ENCODE measurements at regions not wholly inside any gene's neighbourhood (a gene's known extent, or its start where the extent isn't known, plus 50 kb on each side); places are given as distances from the start of the nearest gene placed in this dataset.

DNA sequence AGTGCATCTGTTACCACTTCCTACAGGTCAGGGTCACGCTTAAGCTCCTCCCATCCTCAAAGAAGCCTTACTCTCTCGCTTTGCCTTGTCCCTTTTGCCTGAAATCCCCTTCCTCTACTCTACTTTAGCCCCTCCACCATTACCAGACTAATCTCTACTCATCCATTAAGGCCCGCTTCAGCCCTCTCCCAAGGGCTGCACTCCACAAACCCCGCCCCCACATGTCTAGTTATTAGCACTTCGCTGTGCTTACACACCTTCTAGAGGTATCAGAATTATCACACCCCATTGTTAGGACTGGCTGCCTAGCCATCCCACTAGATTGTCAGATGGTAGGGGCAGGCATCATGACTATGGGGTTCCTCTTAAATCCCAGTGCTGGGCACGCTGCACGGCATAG, 565.7 kb upstream of the WWC1 start:
- DNase-seq (ENCODE audit: low spot score): no peak
- no peak for FAIRE-seq

DNA sequence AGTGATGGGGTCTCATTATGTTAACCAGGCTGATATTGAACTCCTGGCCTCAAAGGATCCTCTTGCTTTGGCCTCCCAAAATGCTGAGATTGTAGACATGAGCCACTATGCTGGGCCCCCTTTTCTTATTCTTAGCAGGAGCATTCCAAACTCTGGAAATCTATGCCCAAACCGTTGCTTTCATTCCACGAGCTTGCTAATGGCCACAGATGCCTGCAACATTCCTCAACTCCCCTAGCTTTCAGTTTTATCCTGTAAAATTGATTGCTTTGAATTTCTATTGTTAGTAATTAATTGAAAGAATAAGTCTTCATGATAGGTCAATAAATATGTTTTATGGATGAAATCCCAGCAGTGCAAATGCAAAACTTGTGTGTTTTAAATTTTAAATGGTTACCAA, 564.8 kb upstream of the WWC1 start:
- no peak for FAIRE-seq
- DNase-seq (ENCODE audit: low spot score): no peak

DNA sequence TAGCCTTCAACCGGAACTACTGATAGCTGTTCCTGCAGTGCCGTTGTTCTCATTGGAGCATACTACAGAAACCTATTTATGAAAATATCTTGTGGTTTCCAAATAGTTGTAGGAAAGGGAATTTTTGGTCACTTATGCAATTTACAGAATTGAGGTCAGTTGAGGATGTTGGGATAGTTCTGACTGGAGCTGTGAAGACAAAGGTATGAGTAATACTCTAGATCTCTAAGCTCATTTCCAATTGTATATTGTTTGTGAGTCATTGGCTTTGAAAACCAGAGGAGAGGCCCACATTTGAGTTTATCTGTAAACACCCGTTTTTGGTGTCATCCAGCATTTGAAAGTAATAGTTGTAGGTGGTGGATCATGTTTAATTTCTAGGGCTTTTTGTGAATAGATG, 561.3 kb upstream of the WWC1 start:
- DNase-seq (ENCODE audit: low spot score): peak; percentile 94
- FAIRE-seq: peak; percentile 97

DNA sequence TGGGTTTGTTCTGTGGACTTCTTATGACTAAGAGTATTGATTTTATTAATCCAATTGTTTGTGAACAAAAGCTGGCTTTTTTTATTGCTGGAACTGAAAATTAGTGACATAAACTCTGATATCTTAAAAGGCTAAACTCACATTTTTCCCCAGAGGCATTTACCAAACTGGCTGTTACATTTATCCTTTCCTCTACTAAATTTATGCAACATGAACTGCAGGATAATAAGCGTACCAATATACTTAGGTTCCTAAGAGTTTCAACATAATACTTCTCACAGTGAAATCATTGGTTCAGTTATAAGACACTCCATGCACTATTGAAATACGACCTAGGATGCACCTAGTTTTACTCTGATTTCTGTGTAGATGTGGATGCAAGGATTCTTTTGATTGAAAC, 560.8 kb upstream of the WWC1 start:
- no peak for FAIRE-seq
- DNase-seq (ENCODE audit: low spot score): no peak

DNA sequence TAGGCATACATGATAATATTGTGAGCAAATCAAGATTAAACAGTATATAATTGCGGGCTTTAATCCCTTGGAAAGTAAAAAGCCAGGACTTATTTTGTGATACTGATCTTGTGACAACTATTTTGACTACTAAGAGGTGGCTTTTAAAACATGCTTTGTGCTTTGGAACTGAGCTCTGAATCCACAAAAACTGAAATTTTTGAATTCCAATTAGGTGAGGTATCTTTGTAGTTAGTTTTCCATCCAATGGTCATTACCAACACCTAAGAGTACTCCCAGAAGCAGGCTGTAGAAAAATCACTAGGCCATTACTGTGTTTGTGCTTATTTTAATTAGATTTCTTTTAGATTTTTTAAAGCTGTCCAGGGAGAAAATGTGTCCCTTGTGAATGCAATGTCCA, 559.5 kb upstream of the WWC1 start:
- no peak for FAIRE-seq
- DNase-seq (ENCODE audit: low spot score): no peak

DNA sequence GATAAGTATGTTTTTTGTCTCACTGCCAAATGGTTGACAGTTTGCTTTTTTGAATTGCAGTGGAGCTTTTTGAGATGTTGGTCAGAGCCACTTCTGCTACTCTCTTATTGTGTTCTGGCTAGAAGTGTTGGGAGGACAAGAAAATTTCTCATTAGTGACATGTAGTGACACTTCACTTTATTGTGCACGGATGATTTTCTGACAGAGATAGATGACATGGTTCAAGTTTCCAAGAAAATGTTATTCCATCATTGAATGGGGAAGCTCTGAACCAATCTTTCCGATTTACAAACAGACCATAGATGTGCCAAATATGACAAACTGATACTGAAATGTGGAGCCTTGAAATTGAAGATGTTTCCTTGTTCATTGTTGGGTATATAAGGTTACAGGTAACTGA, 558.9 kb upstream of the WWC1 start:
- FAIRE-seq (no peak), DNase-seq (ENCODE audit: low spot score) (no peak)

DNA sequence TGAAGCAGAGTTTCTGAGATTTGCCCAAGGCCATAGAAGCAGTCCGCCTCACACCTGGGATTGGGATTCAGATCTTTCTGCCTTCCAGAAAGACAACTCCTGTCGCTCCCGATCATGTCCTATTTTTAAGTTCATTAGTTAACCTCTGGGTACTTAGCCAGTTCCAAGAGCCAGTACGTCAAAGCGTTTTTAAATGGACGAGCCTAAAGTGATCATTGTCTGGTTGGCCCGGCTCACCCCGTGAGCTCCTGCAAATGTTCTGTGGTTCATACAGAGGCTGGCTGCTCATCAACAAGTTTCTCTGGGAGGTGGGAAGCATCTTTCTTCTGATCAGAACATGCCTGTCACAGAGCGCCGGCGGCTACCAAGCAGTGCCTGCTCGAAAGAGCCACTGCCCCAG, 554.5 kb upstream of the WWC1 start:
- no peak for DNase-seq (ENCODE audit: low spot score)
- FAIRE-seq: no peak

DNA sequence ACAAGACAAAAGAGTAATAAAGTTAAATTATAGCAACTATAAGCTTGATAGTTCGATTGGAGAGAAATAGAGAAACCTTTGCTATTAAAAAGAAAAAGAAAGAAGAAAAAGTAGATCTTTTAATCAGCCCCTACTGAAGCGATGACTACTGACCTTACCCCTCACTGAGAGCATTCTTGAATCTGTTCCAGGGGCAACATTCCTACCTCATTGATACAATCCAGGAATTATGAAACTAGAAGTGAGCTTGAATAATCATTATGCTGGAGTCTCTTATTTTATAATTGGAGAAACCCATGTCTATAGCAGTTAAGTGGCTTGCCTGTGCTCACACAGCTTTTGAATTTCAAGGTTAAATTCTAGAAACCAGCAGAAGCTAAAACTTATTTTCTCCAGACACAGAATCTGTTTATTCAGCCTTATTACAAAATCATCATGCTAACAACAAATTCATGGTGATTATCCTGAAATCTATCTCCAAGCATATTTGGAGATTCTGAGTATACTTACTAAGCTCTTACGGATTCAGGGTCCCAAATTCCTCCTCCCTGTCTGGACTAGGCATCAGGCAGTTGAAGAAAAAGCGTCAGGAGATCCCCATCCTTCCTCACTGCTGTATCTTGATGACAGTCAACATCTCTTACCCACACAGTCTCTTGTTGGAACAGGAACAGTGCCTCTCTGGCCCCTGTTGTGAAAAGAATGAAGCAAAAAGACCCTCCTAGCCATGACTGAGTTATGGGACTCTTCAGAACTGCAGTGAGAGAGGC, 547.6 kb upstream of the WWC1 start:
- peak; percentile 91 for FAIRE-seq

DNA sequence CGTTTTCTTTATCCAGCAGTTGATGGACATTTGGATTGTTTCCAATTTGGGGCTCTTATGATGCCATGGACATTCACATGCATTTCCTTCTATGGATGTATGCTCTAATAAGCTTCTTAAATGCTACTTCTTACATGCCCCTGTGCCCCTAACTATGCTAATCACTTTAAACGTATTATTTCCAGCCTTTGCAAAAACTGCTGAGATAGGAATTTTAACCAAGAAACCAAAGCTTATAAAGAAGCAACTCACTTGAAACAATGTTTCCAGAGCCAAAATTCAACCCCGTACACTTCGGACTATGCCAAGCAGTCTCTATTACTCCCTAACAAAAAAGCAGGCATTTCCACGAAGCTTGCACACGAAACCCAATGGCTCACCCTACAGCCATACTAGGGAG, 545.6 kb upstream of the WWC1 start:
- FAIRE-seq (no peak), DNase-seq (ENCODE audit: low spot score) (no peak)

More for the DNA sequence above, 547.6 kb upstream of the WWC1 start:
- peak; percentile 70 for DNase-seq (ENCODE audit: low spot score)

DNA sequence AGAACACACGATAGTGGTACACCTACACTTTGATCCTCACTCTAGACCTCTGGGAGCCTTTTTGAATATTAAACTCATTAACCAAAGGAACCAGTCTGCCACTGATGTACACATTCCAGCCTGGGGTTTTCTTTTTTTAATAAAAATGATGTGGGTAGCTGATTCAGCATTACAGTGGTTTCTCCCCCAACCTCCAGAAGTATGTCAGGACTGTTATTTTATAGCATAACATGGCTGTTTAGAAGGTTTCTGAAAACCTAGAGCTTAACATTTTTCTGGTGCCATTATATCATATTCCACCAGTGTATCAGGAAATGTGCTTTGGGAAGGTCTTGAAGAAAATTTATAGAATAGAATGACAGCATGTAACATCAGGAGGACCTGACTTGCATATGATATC, 540.9 kb upstream of the WWC1 start:
- FAIRE-seq (no peak), DNase-seq (ENCODE audit: low spot score) (no peak)

DNA sequence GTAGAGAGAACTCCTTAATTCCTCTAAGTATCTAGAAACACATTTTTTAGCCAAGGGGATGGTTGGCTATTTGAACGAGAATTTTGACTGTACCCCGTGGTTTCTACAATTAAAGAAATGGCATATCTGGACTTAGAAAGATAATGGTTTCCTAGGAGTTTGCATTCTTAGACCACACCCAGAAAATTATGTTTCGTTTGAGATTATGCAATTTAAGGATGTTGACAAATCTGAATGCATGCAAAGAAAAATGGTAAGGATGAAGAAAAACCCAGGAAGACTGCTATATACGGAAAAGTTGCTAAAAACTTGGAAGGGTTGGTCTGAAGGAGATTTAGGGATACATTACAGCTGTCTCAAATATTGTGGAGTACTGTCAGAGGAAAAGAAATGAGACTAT, 538.5 kb upstream of the WWC1 start:
- DNase-seq (ENCODE audit: low spot score) (no peak), FAIRE-seq (no peak)

DNA sequence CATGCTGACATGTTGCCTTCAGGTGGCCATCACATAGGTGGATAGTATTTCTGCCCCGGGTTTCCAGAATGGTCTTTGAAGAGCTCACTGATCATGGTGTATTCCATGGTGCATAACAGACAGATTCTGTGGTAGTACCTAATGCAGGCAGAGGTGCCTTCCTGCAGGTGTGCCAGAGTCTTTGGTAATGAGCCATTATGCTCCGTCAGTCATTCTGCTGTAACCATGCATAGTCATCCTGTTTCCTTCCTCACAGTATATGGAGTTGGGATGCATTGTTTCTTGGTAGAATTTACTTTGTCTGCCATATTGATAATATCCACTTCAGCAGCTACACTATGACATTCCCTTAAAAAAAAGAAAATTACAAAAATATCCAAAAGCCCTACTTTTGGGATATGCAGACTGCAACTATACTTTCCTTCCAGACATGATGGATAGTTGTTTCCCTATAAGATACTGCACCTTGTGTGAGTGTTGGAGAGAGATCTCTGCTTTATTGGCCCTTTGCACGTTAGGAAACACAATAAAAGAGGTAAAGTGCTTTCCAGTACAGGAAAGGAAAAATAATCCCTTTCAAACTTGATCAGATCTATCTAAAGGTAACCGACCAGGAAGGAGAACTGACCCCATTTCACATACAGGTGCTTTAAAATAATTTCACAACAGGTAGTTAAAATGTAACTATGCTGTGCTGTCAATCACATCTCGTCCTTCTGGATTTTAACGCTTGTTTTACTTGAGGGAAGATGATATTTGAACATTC, 537.5 kb upstream of the WWC1 start:
- DNase-seq (ENCODE audit: low spot score) (no peak), FAIRE-seq (no peak)

DNA sequence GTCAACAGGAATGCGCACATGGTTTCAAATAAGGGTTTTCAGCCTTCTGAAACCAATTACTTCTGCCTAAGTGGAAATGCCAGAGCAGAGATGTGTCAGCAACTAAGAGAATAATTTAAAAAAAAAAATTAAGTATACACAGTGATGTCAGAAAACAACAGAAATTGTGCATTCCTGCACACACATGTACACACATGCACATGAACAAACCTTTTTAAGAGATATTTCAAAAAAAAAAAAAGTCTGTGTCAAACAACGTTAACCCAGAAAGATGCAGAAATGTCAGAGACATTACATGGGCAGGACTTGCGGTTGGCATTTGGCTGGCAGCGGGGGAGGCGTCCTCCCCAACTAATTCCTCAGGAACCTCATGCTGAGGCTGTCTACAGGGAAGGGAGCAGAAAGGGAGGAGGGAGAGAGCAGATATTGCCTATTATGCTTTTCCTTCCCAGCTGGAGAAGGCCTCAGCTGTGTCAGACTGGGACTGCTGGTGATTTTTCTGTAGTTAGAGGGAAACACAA, 536.9 kb upstream of the WWC1 start:
- peak; percentile 89 for FAIRE-seq
- peak; percentile 84 for DNase-seq (ENCODE audit: low spot score)

DNA sequence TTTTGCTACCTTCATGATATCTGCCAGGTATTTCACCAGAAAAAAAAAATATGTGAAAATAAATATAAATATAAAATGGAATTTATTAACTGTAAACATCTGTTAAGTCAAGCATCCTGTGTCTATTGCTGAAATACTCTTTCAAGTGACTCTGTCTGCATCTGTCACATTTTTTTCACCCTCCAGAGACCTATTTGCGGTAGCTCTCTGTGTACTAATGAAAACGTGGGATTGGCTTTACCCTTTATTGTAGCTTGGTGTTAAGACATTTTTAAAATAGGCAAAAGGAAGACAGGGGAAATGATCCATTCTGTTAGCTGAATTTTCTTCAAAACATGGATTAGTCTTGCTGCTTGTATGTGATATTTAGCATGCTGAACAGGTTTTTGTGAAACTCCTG, 536.0 kb upstream of the WWC1 start:
- DNase-seq (ENCODE audit: low spot score) (no peak), FAIRE-seq (no peak)

DNA sequence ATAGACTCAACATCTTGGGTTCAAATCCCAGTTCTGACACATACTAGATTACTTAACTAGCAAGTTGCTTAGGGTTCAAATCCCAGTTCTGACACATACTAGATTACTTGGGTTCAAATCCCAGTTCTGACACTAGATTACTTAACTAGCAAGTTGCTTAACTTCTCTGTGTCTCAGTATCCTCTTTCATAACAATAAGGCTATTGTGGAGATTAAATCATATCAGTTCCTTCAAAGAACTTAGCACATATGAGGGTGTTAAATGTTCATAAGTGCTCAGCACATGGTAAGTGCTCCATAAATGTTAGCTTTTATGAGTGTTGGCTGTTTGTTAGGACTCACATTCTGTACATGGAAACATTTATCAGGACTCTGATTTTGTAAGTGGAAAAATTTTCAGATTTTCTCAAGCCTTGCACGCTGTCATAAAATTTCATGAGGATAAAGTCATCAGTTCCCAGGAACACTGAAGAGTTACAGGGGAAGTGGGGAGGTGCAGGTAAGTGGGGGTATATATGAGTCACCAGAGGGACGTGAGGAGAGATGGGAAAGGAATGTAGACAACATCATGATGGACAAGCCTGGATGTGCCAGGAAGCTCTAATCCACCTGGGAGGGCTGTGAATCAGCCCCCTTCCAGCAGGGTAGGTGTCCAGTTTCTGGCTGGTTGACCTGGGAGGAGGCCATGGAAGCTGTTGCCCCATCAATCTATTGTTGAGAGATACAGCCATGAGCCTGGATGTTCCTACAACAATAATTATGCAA, 532.2 kb upstream of the WWC1 start:
- FAIRE-seq (peak; percentile 96), DNase-seq (ENCODE audit: low spot score) (peak; percentile 98)

DNA sequence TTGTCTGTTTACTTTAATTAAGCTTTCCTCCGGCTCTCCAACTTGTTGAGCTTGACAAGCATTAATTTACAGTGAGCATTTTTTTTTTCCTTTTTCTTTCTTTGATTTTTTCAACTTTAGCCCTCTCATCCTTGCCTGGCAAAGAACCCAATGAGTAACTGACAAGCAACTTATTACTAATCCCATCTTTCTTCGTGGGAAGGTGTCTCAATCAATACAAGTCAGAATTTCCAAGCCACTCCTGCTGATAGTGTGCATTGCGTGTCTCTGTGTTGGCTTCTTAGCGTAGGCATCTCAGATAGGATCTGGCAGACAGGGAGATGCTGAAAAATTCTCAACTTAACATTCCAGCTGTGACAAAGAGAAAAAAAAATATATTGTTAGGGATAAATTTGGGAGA, 527.7 kb upstream of the WWC1 start:
- no peak for FAIRE-seq
- DNase-seq (ENCODE audit: low spot score): peak; percentile 36

DNA sequence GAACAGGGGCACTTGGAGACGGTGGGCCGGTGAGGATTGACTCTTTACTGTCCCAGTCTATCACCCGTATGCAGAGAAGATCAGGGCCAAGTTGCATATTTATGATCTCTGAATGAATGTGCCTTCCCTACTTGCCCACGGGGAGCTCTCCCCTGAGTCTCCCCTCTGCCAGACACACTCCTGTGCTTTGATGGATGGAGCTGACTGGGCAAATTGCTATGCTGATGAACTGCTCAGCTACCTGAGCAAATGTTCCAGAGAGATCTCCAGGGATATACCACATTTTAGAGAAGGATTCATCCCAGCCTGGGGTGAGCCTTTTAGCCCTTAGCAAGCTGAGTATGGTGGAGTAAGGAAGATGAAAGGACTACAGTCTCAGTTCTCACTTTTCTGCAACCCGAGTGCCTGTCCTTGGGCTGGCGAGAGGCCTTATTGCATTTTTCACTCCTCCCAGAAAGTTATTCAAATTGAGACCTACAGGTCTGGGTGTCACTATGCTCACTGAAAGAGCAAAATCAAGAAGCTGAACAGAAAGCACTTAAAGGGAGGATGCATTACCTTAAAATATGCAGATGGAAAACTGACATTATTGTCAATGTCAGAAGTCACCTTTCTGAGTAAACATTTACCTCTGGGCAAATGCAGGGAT, 526.7 kb upstream of the WWC1 start:
- FAIRE-seq: no peak

DNA sequence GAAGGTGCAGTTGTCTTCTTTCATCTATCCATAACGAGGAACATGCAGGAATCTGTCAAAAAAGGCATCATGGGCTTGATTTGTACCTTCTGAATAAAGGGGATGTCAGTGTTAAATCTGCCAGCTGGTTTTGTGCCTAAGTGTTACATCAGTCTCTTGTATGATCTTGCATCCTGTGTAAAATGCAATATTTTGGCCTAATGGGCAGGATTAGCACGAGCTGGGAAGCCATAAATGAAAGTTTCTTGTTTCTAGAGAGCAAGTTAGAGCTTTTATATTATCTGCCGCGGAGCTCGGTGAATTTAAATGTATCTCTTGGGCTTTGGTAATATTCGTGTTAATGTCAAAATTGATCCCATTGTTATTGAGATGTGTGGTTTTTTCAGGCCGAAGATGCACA, 526.1 kb upstream of the WWC1 start:
- FAIRE-seq (no peak), DNase-seq (ENCODE audit: low spot score) (no peak)

More for the DNA sequence above, 526.7 kb upstream of the WWC1 start:
- no peak for DNase-seq (ENCODE audit: low spot score)

DNA sequence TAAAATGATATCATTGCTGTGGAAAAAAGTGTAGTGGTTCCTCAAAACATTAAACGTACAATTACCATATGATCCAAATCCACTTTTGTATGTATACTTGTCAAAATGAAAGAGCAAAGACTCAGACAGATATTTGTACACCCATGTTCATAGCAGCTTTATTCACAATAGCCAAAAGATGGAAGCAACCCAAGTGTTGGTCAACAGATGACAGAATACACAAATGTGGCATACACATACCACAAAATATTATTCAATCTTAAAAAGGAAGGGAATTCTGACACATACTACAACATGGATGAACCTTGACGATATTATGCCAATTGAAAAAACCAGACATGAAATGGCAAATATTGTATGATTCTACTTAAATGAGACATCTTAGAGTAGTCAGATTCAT, 524.5 kb upstream of the WWC1 start:
- DNase-seq (ENCODE audit: low spot score): no peak
- no peak for FAIRE-seq

DNA sequence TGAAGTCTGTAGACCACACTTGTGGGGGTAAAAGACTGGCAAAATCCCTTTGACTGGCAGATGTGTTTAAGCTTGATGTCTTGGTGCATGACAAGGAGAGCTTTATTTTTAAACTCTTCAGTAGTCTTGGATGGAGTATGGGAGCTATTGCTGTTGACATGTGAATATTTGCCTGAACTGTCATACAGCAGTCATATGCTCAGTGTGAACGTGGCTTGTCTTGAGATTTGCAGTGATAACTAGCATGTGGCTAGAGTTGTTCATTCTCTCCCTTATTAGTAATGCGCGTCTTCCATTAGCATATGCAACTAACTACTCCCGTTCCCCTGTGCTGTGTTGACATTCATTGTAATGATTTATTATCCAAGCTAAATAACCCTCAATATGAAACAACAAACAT, 523.6 kb upstream of the WWC1 start:
- FAIRE-seq (no peak), DNase-seq (ENCODE audit: low spot score) (no peak)

DNA sequence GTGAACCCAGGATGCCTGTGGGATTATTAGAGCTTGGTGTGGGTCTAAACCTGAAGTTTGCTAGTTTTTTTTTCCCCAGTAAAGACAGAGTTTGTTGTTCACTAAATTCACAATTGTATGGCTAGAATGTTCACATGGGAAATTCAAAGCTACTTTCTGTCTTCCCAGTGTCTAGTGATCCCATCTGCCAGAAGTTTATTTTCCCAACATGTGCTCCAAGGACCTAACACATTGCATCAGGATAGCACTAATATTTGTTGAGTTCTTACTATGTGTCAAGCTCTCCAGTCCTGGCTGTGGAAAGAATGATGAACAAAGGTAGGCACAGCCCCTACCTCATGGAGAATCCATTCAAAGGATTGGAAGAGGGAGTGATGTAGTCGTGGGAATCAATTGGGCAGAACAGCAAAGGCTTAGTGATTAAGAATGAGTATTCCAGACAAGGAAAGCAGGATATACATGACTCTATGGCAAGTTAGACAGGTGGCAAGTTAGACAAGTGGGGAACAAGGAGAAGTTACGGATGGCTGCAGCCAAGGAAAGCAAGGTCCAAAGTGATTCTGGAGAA, 521.5 kb upstream of the WWC1 start:
- FAIRE-seq (no peak), DNase-seq (ENCODE audit: low spot score) (peak; percentile 52)

Measured in RCC 7860 (cell line).